HG03064 (cell line): ENCODE measurements at regions not wholly inside any gene's neighbourhood (a gene's known extent, or its start where the extent isn't known, plus 50 kb on each side); places are given as distances from the start of the nearest gene placed in this dataset.

Experiments used
- ATAC-seq: cut with Tn5 transposase; IDR thresholded peaks from one replicate; pipeline ENCODE4 v1.9.1; 2021; ENCODE audit warnings: low read depth; ENCODE audit not compliant: unreplicated experiment

DNA sequence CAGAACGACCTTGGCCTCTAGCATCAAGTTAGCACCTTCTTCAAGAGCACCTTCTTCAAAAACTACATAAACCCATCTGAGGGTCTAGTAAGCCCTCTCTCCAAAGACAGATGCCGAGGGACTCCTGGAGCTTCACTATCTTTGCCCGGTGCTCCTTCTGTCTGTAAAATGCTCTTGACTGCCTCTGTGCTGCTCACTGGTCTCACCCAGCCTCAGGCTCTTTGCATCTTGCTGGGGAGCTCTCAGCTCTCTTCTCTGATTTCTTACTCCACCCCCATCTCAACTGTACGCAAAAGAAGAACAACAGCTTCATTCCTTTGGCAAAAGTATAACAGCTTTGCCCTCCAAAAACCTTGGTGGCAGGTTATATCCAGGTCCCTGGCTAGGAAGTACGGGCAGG, 404.2 kb downstream of the KLF12 start:
- no peak for ATAC-seq

DNA sequence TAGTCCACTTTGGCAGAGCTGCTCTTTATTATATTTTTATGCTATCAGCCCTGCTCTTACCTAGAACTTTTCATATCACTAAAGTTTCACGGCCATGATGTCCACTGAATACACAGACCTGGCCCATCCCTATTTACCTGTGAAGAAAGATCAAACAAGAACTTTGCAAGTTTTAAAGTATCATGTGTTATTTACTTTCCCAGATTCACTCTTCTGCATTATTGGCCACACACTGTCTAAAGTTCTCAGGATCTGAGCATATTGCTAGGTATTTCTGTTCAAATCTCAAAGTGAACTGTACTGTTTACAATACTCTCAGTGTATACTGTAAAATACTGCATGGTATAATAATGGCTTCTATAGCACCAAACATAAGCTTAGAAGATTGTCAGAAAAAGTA, 405.2 kb downstream of the KLF12 start:
- no peak for ATAC-seq

DNA sequence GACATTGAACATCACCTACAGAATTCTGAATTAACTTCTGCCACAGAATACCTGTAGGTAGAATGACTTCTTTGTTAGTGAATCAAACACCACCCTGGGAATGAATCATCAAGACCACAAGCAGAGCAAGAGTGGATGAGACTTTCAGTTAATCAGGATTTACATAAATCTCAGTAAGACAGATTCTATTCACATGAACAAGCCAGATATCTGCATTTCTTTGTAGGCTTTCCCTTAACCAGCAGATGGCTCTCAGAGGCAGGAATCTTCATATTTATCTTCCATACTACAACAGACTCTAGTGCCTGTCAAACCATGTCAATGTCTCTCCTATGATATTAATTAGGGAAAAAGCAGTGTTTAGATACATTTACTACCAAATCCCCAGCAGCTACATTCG, 412.1 kb downstream of the KLF12 start:
- no peak for ATAC-seq

DNA sequence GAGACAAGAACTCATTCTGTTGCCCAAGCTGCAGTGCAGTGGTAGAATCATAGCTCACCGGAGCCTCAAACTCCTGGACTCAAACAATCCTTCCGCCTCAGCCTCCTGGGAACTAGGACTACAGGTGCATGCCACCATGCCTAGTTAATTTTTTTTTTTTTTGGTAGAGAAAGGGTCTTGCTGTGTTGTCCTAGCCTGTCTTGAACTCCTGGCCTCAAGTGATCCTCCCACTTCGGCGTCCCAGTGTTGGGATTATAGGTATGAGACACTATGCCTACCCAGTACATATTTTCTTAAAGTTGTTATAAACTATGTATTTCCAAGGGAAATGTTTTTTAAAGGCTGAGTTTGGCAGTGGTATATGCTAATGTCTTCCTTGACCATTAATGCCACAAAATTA, 412.6 kb downstream of the KLF12 start:
- no peak for ATAC-seq

DNA sequence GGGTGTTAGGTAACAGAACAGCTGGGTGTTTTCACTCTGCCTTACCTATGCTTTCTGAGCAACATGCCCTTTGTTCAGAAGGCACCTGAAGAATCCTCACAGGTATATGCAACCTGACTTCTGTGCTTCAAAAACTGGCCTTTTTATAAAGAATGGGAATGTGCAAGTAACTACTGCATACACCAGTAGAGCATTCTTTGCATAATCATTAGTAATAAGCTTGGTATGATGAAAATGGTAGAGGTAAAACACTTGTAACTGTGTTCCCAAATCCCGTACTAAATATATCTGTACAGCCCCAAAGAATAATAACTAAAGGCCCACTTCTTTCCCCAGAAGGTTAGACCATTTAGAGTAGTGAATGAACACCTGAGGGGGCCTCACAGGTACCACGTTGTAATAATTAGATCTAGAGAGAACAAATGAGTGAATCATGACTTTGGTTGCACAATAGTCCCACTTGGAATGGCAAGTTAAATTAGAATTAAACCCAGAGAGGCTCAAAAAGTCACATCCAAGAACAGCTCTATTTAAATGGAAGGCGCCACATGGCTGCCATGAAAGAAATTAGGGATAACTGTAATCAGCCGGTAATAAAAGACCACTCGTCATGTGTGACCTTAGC, 413.9 kb downstream of the KLF12 start:
- ATAC-seq = no peak

DNA sequence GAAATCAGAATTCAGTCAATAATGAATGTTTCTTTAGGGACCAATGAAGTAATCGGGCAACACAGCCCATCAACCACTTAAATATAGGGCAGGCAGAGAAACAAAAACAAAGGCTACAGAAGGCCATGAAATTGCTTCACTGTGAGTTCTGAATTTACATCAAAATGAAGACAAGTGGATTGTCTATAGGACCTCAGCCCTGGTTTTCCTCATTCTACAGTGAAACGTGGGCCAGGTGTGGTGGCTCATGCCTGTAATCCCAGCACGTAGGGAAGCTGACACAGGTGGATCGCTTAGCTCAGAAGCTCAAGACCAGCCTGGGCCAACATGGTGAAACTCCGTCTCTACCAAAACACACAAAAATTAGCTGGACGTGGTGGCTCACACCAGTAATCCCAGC, 416.0 kb downstream of the KLF12 start:
- no peak for ATAC-seq

DNA sequence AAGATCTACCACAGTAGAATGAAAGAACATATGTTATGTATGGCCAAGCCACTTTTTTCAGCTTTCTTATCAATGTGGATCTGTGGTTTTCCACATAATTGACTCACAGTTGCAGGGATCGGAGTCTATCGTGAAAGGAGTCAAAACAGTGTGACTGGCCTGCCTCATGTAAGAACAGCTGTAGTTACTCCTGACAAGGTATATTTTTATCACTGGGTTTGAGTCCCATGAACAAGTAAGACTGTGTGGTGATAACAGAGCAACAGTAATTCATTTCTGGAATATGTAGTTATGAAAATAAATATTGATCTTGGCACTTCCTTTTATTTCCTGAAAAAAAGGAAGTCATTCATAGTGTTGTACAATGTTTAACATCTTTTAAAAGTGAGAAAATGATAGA, 416.6 kb downstream of the KLF12 start:
- no peak for ATAC-seq

DNA sequence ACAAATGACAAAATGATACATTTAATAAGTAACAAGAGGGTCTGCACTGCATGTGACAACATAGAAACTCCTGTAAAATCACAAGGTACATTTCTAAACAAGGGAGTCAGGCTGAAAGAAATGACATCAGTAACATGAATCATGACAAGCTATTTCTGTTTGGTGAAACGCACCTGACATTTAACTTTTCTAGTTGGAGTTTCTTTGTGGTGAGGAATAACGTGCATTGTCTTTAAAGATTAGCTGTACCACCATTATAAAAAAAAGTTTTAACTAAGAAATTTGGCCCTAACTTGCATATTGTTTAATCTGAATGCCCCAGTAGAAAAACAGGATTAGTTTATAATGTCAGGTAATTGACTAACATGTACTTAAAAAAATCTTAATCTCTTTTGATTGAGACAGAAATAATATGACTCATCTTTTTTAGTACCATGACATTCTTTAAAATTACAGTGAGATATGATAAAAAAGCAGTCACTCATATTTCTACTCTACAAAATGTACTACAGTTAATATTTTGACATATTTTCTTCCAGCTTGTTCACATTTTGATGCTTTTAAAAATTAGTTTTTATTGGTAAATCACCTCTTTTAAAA, 418.2 kb downstream of the KLF12 start:
- ATAC-seq = no peak

DNA sequence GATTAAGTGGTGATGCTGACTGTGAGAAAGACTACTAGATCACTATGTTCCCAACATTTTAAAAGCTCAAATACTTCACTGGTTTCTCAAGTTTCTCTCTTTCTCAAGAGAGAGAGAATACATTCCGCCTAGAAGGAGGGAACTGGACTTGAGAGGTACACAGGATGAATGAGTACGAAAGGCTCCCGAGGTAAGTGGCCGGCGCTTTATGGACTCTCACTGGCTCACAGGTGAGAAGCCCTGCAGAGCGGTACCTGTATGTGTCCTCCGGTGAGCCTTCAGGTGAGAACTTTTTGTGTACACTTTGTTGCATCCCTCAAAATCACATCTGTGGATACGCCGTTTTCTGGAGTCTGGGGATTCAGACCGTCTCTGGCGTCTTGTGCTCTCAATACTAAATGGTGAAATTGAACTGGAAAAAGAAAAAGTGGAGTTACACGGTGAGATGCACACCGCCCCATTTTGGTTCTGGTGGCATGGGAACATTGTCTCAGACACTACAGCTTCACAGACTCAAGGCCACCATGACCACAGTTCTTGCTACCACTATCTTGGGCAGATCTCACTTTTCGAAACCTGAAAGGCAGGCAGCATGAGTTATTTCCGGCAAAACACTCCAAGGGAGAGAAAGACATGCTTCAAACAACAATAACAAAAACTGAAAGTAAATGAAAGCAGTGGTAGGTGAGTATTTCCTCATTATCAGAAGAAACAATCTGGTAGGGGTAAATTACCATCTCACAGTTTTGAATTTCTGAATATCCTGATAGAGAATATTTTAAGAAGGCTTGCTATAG, 418.9 kb downstream of the KLF12 start:
- no peak for ATAC-seq

DNA sequence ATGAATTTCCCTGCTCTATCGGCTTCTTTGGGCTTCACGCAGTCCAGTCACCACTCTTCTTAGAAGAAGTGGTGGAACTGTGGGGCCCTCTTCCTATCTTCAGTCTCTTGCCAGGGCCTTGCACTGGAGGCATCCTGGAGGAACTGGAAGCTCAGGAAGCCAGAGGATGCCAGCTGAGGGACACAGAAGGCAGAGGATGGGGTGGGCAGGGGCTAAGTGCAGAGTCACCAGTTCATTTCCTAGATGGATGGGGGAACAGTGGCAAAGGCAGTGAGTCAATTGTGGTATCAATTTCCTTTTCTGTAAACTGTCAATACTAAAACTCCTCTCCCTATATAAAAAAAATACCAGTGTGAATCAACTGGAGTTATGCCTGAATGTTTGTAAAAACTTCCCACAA, 419.7 kb downstream of the KLF12 start:
- ATAC-seq = no peak

DNA sequence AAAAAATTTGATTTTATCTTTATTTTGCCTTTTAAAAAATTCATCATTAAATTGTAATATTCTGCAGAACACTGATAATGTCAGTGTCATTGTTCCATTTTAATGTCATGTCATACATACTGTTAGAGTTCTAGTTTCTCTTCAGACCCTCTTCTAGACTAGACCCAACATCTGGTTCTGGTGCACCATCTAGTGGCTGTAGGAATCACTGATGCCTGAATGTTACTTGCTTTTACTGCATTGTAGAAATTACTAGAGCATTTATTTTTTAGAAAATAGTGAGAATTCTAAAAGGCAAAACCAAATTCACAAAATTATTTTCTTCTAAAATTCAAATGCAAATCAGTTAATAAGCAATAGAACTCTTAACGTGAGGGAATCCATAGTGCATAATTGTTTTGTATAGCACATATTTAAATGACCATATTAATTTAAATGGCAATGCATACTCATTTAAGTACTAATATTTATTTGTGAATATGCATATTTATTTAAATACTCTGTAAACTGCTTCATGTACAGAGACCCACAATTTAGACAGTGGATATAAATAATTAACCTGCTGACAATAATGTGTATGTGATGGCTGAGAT, 425.7 kb downstream of the KLF12 start:
- no peak for ATAC-seq

DNA sequence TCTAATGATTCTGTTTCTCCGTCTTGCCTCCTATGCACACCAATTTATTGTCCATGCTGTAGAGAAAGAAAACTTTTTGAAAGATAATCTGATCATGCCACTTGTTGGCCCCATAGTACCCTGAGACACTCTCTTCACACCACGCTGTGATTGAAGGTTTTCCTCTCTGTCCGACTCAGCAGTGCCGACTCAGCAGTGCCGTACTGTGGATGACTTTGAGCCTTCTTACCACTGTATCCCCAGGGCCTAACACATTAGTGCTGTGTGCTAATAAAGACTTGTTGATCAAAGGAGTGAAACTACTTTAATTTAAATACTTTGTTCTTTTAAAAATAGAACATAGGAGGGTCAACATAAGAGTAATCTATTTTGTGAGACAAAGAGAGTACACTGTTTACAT, 429.6 kb downstream of the KLF12 start:
- ATAC-seq = no peak

DNA sequence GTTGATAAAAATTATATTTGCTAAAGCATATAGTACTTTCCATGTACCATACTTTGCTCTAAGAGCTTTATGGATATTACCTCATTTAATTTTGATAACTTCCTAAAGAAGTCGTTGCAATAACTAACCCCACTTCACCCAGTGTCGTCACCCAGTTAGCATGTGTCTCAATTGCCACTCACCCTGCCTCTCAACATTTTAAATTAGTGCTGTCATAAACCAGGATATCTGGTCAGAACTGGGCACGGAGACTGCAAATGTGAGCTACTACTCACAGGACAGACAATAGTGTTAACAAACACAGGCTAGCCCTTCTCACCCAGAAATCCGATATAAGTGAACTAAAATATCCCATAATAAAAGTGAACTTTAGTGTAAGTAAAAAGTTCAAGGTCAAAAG, 430.6 kb downstream of the KLF12 start:
- no peak for ATAC-seq

DNA sequence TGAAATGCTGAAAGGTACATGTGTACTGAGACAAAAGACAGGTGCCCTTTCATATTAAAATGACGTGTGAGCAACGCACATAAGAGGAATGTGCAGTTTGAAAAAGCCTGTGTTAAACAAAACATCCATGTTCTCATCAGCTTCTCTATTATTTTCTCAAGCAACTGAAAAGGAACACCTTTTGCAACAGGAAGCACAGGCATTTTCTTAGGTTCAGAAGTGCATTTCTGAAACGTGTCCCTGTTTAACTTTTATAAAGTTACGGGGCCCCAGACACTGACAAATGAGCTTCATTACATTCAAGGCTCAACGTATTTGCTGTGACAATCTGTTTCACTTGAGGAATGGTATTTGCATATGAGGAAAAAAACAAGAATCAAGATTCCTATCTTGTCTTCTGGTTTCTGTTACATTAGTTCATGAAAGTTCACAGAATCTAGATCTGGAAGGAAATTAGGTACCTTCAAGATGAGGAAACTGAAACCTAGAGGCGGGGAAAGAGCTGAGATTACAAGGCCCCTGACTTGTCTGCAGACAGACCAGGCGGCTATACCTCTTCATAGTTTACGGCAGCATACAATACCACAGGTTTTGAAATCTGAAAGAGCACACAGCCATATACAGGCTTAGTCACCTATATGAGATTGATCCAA, 431.7 kb downstream of the KLF12 start:
- no peak for ATAC-seq

DNA sequence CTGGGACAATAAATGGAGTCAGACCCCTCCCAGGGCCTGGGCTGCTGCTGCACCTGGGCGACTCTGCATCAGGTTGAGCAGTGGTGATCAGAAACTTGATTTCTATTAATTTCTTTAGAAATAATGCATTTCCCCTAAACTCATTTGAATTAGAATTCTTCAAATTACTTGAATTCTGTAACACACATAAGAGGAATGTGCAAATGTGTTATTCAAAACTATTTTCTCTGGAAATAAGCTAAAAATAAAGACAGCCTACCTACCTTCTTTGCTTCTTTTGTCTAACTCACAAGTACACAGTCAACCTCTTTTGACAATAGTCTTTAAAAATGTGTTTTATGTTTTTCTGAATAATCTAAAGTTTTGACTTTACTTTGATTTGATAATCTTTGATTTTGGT, 433.0 kb downstream of the KLF12 start:
- no peak for ATAC-seq

DNA sequence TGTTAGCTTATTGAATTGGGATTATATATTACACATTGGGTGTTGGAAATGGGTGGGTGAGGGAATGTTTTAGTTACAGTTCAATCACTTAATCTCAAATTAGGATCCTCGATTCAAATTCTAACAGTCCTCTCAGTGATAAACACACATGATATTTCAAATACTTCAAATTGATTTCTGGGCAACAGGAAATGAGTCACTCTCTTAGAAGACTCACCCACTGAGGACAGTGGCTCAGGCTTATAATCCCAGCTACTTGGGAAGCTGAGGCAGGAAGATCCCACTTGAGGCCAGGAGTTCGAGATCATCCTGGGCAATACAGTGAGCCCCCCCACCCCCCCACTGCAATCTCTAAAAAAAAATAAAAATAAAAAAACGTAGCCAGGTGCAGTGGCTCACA, 435.3 kb downstream of the KLF12 start:
- ATAC-seq = no peak

DNA sequence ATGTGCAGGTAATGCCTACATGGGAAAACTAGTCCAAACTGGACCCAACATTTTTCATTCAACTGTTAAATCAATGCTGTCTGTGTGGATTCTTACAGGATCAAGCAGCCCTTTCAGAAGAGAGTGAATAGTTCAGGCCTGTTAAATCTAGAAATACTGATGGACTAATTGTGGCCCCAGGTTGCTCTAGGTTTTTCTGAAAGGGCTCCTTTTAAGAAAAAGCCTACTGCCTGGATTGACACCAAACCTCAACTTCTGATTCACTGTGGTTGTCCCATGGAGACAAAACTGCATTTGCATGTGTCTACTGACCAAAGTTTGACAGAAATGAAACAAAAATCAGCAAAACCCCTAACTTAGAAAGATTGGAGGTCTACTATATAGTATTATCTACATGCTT, 437.0 kb downstream of the KLF12 start:
- ATAC-seq = no peak

DNA sequence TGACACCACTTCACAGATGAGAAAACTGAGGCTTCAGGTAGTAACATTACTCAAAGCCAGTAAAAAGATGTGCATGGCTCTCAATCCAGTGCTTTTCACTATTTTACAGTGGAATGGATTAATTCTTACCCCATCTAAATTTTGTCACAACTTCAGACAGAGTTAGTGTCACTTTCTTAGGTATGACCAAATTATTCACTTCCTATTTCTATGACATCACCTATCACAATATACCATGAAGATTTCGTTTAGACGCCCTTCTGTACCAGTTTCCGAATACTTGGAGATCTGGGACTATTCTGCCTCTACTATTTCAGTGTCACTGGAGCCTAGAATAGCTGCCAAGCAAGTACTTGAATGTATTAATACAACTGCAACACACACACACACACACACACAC, 437.5 kb downstream of the KLF12 start:
- no peak for ATAC-seq

DNA sequence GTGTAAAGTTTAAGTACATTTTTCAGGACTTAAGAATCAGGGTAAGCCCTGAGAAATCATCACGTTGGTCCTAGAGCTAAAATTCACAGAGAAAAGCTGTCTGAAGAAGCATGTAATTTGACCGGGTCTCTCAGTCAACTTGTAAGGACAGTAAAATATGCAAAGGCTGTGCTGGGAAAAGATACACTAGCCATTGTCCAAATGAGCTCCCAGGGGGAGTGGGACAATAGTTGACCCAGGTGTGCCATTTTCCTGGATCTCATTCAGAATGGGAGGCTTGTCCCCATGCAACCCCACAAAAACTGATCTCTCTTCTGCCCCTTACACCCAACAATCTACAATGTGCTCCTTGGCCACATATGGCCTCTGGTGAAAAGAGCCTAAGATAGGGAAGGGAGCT, 437.9 kb downstream of the KLF12 start:
- ATAC-seq = no peak

DNA sequence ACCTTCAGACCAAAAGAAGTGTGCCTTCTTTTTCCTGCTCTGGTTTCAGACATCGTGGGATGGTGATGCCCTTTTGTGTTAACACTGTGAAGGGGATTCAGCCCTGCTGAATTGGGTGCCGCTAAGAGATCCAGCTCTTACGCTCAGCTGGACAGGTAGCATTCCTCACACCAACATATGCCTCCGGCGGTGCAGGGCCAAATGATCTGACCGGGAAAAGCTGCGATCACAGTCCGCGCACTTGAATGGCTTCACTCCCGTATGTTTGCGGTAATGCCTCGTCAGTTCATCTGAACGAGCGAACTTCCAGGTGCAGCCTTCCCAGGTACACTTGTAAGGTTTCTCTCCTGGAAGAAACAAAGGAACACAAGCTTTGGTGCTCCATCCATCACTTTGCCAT, 438.9 kb downstream of the KLF12 start:
- ATAC-seq = no peak

DNA sequence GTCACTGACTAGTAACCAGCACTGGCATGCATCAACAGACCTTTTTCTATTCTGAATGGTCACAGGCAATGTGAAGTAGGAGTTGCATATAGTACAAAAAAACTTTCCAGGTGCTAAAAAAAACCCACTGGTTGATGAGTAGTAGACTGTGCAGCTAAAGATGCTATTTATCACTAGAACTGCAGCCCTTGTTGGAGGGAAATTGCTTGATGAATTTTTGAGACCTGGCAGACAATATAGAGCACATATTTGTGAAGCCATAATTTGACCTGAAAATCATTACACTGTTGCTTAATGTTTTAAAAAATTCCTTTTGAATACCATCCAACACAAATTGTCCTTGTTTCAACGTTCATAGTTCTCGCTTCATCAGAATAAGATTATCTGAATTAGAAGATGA, 441.0 kb downstream of the KLF12 start:
- ATAC-seq = no peak
